ENCODE measurements at regions not wholly inside any gene's neighbourhood (a gene's known extent, or its start where the extent isn't known, plus 50 kb on each side); places are given as distances from the start of the nearest gene placed in this dataset.

DNA sequence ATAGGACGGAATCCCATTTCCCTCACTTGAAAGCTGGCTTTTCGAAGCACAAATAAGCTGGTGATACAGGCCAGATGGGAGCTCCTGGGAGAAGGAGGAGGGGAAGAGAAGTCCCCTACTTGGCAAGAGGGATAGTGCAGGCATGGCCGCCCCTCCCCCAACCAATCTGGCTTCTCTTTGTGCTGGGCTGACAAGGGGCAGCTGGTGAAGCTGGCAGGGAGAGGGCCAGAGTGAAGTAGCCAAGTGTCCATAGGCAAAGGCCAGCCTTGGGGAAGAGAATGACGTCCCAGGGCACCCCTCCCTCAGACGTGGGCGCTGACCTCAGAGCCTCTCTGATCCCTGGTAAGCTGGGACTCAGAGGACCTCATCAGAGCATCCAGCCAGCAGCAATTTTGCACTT, 78.7 kb upstream of the GRAMD1B start:
- ATAC-seq, result no peak; the same call in 2 of the 3 replicates

DNA sequence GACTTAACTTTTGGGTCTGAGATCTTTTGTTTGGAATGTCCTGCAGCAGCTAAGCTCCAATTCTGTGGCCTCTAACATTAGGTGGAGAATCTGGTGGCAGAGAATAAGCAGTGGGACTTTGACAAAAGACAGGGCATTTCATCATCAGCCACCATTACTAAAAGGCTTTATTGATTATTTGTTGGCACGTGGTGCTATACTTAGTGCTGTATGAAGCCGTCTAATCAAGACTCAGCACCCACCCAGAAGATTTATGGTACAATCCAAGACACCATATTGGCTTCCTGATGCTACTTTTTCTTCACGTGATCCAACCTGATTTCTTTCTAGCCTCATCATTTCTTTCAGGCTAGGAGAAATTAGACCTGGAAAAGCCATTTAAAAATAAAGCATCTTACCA, 80.7 kb upstream of the GRAMD1B start:
- no peak for ATAC-seq
- TF ChIP-seq GLIS3 (CRISPR knock-in tag; IDR thresholded peaks at IDR 0.05) (no peak), ZFP3 (CRISPR knock-in tag; IDR thresholded peaks at IDR 0.05) (no peak), ZFP30 (CRISPR knock-in tag; IDR thresholded peaks at IDR 0.05) (no peak), ZNF565 (CRISPR knock-in tag; conservative IDR thresholded peaks at IDR 0.05; ENCODE audit: low read depth) (no peak), TCF4 (CRISPR knock-in tag; IDR thresholded peaks at IDR 0.05; ENCODE audit: borderline replicate concordance) (no peak), TOX (CRISPR knock-in tag; IDR thresholded peaks at IDR 0.05; ENCODE audit: borderline replicate concordance) (no peak), ZC3H10 (CRISPR knock-in tag; IDR thresholded peaks at IDR 0.05) (no peak), ZNF70 (CRISPR knock-in tag; IDR thresholded peaks at IDR 0.05) (no peak), ESRRG (CRISPR knock-in tag; IDR thresholded peaks at IDR 0.05) (no peak), TSHZ2 (CRISPR knock-in tag; IDR thresholded peaks at IDR 0.05) (no peak), BACH2 (CRISPR knock-in tag; IDR thresholded peaks at IDR 0.05; ENCODE audit: borderline replicate concordance) (no peak), OSR1 (CRISPR knock-in tag; IDR thresholded peaks at IDR 0.05) (no peak)
- TF ChIP-seq, protein P1, sequence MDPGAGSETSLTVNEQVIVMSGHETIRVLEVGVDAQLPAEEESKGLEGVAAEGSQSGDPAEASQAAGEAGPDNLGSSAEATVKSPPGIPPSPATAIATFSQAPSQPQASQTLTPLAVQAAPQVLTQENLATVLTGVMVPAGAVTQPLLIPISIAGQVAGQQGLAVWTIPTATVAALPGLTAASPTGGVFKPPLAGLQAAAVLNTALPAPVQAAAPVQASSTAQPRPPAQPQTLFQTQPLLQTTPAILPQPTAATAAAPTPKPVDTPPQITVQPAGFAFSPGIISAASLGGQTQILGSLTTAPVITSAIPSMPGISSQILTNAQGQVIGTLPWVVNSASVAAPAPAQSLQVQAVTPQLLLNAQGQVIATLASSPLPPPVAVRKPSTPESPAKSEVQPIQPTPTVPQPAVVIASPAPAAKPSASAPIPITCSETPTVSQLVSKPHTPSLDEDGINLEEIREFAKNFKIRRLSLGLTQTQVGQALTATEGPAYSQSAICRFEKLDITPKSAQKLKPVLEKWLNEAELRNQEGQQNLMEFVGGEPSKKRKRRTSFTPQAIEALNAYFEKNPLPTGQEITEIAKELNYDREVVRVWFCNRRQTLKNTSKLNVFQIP (CRISPR knock-in tag; IDR thresholded peaks at IDR 0.05; ENCODE audit: borderline replicate concordance, low read depth), result no peak

More for the DNA sequence above, 78.7 kb upstream of the GRAMD1B start:
- TF ChIP-seq ARNTL (CRISPR knock-in tag; IDR thresholded peaks at IDR 0.05; ENCODE audit: borderline replicate concordance, low read depth) (no peak), TSHZ2 (CRISPR knock-in tag; IDR thresholded peaks at IDR 0.05) (no peak), ISL1 (CRISPR knock-in tag; IDR thresholded peaks at IDR 0.05) (no peak), ESRRG (CRISPR knock-in tag; IDR thresholded peaks at IDR 0.05) (no peak), ZNF8 (CRISPR knock-in tag; IDR thresholded peaks at IDR 0.05) (no peak), GLIS3 (CRISPR knock-in tag; IDR thresholded peaks at IDR 0.05) (no peak), ZFP30 (CRISPR knock-in tag; IDR thresholded peaks at IDR 0.05) (no peak), RARB (CRISPR knock-in tag; IDR thresholded peaks at IDR 0.05) (no peak), SNAI2 (CRISPR knock-in tag; IDR thresholded peaks at IDR 0.05) (no peak), ZNF565 (CRISPR knock-in tag; conservative IDR thresholded peaks at IDR 0.05; ENCODE audit: low read depth) (no peak), BACH2 (CRISPR knock-in tag; IDR thresholded peaks at IDR 0.05; ENCODE audit: borderline replicate concordance) (no peak), CSRNP3 (CRISPR knock-in tag; IDR thresholded peaks at IDR 0.05) (no peak), ZC3H10 (CRISPR knock-in tag; IDR thresholded peaks at IDR 0.05) (no peak), ZFP3 (CRISPR knock-in tag; IDR thresholded peaks at IDR 0.05) (no peak), PATZ1 (CRISPR knock-in tag; IDR thresholded peaks at IDR 0.05; ENCODE audit: borderline replicate concordance) (no peak)
- TF ChIP-seq, protein P2, sequence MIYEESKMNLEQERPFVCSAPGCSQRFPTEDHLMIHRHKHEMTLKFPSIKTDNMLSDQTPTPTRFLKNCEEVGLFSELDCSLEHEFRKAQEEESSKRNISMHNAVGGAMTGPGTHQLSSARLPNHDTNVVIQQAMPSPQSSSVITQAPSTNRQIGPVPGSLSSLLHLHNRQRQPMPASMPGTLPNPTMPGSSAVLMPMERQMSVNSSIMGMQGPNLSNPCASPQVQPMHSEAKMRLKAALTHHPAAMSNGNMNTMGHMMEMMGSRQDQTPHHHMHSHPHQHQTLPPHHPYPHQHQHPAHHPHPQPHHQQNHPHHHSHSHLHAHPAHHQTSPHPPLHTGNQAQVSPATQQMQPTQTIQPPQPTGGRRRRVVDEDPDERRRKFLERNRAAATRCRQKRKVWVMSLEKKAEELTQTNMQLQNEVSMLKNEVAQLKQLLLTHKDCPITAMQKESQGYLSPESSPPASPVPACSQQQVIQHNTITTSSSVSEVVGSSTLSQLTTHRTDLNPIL (CRISPR knock-in tag; IDR thresholded peaks at IDR 0.05; ENCODE audit: low read depth), result no peak
